GM12874 (cell line): ENCODE measurements at regions not wholly inside any gene's neighbourhood (a gene's known extent, or its start where the extent isn't known, plus 50 kb on each side); places are given as distances from the start of the nearest gene placed in this dataset.

ENCODE experiments used
- TF ChIP-seq, protein P1 (sequence below): IDR thresholded peaks from 2 replicates; pipeline ENCODE4 v1.5.1; 2011; ENCODE audit warnings: low read depth, mild to moderate bottlenecking, control low read depth, low read length, moderate library complexity; ENCODE audit not compliant: insufficient read depth

DNA sequence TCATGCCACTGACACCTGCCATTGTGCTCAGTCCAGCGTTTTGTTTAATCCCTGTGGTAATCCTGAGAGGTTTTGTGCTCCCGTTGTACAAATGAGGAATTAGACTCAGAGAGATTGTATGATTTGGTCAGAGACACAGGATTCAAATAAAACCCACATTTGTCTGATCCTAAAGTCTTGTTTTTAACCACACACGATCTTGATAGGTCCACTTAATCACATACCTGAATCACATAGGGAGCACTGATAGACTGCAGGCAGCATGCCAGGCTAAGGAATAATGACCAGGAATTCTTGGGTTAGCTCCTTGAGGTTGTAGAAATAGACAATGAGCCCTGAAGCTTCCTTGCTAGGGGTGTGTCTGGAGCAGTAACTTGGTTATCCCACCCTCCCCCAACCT is 202.6 kb upstream of the RGS6 start:
- TF ChIP-seq, protein P1, sequence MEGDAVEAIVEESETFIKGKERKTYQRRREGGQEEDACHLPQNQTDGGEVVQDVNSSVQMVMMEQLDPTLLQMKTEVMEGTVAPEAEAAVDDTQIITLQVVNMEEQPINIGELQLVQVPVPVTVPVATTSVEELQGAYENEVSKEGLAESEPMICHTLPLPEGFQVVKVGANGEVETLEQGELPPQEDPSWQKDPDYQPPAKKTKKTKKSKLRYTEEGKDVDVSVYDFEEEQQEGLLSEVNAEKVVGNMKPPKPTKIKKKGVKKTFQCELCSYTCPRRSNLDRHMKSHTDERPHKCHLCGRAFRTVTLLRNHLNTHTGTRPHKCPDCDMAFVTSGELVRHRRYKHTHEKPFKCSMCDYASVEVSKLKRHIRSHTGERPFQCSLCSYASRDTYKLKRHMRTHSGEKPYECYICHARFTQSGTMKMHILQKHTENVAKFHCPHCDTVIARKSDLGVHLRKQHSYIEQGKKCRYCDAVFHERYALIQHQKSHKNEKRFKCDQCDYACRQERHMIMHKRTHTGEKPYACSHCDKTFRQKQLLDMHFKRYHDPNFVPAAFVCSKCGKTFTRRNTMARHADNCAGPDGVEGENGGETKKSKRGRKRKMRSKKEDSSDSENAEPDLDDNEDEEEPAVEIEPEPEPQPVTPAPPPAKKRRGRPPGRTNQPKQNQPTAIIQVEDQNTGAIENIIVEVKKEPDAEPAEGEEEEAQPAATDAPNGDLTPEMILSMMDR, result no peak

DNA sequence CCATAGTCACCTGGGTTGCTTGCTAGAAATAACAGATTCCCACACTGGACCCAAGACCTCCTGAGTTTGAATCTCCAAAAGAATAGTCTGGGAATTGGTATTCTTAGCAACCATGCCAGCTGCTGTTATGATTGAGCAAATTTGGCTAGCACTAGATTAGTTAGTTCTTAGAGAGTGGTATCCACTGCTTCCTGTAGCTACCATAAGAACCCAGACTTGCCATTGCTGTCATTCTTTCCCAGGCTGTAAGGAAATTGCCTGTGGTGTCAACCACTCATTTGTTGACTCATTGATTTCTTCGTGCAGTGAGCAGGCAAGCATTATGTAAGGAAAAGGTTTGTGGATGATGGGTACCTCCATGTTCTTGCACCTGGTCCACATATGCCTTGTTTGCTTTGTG is 201.8 kb upstream of the RGS6 start:
- TF ChIP-seq, protein P1, result no peak

DNA sequence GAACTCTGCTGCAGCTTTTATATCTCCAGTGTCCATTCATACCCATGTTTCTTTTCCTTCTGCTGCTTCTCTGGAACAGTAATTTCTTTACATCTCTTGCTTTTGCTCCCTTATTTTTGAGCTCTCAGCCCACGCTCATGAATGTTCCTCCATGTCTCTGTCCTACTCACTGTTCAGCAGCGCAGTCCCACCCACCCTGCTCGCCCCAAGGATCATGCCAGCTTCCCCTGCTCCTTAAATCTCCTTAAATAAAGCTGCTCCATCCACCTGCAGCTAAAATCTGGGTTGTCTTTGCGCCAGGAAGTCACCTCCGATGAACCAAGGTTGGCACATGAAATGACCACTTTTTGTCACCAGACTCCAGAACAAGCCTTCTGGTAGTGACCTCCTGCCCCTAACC is 201.1 kb upstream of the RGS6 start:
- TF ChIP-seq, protein P1, result no peak

DNA sequence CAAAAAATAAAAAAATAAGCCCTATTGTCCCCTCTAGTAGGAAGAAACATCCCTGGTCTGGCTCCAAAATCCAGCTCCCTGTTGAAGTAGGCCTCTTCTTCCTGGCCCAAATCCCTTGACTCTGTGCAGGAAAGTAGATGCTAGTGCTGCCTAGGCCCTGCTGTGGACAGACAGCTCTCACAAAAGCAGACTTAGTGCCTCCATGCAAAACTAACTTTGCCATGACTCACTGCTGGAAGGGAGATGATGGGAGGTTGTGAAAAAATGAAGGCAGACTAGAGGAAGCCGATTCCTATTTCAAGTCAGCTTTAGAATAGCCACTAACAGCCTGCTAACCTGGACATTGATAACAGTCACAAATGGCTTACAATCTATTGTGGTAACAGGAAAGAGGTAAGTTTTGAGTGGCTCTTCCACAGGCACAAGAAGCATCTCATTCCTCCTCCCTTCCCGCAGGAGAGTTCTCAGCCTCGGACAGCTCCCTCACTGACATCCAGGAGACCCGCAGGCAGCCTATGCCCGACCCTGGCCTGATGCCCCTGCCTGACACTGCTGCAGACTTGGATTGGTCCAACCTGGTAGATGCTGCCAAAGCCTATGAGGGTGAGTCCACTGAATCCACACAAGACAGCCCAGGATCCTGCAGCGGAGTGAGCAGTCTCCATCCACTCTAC is 198.9 kb upstream of the RGS6 start:
- TF ChIP-seq, protein P1, result no peak

DNA sequence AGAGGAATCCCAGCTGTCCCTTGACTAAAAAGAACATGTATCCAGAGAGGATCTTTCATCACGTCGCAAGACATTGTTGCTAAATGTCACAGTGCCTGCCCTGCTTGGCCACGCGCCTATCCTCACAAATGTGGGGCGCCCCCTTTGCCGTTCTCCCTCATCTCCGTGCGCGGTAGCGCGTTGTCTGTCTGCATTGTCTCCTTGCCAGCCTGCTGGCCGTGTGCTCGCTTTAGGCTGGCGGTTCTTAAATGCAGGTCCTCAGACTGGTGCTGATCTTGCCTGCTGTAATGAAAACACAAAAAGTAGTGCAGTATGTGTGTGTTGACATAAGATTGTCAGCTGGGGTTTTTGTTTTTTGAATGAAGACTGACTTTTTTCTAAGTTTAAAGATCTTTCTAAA is 198.2 kb upstream of the RGS6 start:
- TF ChIP-seq, protein P1, result no peak

DNA sequence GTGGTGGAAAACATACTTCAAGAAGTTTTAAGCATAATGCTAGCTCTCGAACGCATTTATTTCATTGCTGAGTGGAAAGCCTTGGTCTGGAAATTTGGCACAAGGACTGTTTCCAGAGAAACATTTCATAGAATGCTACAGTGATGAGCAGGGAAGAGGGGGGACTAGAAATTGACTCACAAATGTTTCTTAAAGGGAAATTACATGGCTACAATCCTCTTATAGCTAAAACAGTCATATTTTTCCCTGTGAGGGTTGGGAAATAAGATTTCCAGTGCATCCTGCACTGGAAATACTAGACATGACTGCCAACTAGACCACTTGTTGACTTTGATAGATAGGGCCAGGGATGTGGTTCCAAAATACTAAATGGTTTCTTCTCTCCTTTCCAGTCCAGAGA is 197.3 kb upstream of the RGS6 start:
- TF ChIP-seq, protein P1, result no peak

DNA sequence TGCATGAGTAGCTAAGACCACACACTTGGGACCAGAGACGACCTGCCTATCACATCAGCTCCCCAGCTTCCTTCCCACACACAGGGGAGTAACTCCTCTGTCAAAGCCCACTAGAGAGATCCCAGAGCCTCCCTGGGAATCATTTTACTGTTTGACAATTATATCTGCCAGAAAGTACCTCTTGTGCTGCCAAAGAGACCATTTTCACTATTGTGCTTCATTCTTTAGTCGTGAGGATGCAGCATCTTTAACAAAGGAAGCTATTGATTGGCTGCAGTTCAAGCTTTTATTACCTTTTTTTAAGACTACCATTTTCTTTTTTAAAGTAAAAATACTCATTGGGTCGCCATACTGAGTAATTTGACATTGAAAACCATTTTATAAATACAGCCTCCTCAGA is 194.5 kb upstream of the RGS6 start:
- TF ChIP-seq, protein P1, result no peak
